AG09319 (cell line): ENCODE measurements at regions not wholly inside any gene's neighbourhood (a gene's known extent, or its start where the extent isn't known, plus 50 kb on each side); places are given as distances from the start of the nearest gene placed in this dataset.
"Not testable (repeated sequence)": the region's sequence is repeated elsewhere in the genome, so short reads cannot be mapped to it uniquely, and the experiment has no call there.

ENCODE experiments used
- DNase-seq: peaks from one replicate; pipeline ENCODE4 v3.0.0-alpha.2; 2010; ENCODE audit warnings: low read depth; ENCODE audit errors: extremely low read depth
- CTCF ChIP-seq: IDR thresholded peaks from 2 replicates; pipeline ENCODE4 v1.5.1; 2011; ENCODE audit warnings: low read depth, mild to moderate bottlenecking, inconsistent platforms, low read length, moderate library complexity

DNA sequence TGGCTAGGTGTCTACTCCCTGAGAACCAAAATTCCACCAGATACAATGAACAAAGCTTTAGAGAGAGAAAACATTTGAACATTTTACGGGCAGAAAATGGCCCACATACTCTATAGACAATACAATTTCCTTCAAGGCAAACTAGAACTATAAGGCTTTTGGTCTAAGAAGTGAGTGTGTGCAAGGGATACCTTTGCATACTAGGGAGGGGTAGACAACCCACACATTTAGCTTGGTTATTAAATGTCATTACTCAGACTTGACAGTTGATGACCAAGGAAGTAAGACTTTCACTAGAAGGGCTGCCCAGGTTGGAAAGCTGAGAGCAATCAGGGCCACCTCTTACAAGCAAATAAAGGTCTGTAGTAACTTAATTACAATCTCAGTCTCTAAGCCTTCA, 64.0 kb upstream of the PLEKHM1 start:
- DNase-seq, result not testable (repeated sequence)

DNA sequence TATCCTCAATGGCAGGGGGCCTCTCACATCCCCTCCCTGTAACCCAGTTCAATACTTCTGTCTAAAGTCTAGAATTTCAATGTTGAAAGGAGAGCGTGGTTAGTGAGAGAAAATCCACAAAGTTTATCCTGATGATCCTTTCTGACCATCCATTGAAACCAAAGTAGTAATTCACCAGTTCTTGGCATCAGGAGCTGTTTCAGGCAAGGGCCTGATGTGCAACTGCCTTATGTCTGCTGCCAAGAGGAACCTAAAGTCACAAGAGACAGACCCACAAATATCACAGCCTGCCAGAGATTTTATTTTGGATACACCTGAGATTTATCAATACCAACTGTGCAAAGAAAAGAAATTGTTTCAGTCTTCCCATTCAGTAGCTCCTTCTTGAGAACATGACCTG, 68.3 kb upstream of the PLEKHM1 start:
- DNase-seq, result not testable (repeated sequence)

DNA sequence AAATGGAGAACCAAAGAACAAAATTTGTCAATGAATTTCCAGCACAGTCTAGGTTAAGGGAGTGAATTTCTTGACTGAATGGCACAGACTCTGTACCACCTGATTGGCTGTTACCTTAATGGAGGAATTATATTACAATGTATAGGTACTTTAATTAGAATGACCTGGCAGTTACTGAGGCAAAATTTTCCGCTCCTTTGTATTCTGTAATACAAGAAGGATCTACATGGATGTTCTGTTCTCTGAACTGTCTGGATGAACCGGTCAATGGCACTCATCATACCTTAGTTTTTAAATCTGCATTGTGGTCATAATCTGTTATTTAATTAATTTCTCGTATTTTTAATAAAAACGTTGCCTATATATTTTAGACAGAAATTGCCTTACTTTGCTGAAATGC, 72.3 kb upstream of the PLEKHM1 start:
- DNase-seq, result not testable (repeated sequence)

DNA sequence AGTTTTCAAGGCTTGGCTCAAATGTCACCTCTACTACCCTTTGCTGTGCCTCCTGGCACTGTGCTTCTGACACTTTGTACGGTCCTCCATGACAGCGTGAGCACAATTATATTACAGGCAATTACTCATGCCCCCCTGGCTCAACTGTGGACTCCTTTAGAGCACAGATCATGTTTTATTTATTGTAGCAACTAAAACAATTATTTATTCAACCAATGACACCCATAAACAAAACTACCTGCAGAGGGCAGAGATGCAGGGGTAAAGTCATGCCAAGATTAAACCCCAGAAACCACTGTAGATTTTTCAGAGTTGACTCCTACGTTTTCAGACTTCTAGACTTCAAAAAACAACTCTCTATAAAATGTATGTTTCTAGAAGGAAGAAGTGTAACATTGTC, 72.8 kb upstream of the PLEKHM1 start:
- DNase-seq, result not testable (repeated sequence)

DNA sequence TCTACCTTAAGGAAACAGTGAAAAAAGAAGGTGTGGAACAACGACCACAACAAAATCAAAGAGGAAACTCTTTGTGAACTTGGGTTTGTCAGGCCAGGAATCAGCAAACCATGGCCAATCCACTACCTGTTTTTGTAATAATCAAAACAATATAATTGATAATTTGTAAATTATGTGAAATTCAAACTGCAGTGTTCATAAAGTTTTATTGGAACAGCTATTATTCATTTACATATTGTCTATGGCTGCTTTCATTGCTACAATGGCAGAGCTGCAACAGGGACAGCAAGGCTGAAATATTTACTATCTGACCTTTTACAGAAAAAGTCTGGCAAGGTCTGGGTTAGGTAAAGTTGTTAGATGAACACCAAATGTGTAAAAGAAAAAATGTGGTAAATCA, 77.8 kb upstream of the PLEKHM1 start:
- DNase-seq, result not testable (repeated sequence)

DNA sequence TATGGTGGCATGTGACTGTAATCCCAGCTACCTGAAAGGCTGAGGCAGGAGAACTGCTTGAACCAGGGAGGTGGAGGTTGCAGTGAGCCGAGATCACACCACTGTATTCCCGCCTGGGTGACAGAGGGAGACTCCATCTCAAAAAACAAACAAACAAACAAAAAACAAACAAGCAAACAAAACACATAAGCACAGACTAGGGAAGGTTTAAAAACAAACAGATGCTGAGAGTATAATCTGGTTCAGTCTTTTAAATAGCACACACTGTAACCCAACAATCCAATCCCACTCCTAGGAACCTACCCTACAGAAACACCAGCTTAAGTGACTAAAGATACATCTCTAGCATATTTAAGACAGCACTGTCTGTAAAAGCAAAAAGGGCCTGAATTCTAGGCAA, 82.8 kb upstream of the PLEKHM1 start:
- not testable (repeated sequence) for DNase-seq

GRCh38 chr17:45573924-45574770, 83.6 kb upstream of the PLEKHM1 start:
- DNase-seq, result no peak

GRCh38 chr17:45575126-45575885, 84.8 kb upstream of the PLEKHM1 start:
- DNase-seq, result no peak
- no peak for TF ChIP-seq CTCF

More at GRCh38 chr17:45573924-45574770, 83.6 kb upstream of the PLEKHM1 start:
- TF ChIP-seq CTCF, result no peak

DNA sequence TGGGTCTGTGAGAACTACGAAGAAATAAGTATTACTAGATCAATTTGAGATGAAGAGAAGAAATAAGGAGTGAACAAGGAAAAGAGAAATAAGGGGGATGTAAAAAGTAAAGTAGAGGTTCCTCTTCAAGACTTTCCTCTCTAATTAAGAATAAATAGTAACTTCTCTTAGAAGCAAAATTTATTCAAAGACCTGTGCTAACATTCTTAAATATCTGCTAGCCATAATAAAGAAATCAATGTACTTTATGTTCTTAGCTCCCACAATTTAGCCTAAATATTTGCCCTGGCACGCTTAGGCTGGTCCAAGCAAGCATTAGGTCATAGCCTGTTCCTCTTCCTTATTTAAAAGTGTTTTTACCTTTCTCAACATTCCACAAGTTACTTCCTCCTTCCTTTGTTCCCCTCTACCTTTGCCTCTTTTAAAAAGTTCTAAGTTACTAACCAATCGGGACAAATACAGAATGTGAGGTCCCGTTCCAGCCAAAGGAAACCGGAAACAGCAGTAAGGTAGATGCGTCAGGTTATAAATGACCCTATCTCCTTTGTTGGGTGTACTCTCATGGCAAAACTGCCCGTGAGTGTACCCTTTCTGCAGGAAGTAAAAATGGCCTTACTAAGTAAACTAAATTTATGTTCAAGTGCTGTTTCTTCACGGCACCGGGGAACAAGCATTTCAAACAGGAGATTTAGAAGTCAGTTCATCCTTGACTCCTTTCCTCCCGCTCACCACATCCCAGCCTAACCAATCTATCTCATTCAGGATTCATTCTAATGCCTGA, 86.2 kb upstream of the PLEKHM1 start:
- not testable (repeated sequence) for DNase-seq

GRCh38 chr17:45577571-45578279, 87.2 kb upstream of the PLEKHM1 start:
- TF ChIP-seq CTCF, result no peak

More at GRCh38 chr17:45577571-45578279, 87.2 kb upstream of the PLEKHM1 start:
- no peak for DNase-seq
